HG03097 (cell line): ENCODE measurements at regions not wholly inside any gene's neighbourhood (a gene's known extent, or its start where the extent isn't known, plus 50 kb on each side); places are given as distances from the start of the nearest gene placed in this dataset.
"Not testable (repeated sequence)": the region's sequence is repeated elsewhere in the genome, so short reads cannot be mapped to it uniquely, and the experiment has no call there.

Experiments used
- ATAC-seq: cut with Tn5 transposase; IDR thresholded peaks from one replicate; pipeline ENCODE4 v1.9.1; 2021; ENCODE audit not compliant: unreplicated experiment, low FRiP score

DNA sequence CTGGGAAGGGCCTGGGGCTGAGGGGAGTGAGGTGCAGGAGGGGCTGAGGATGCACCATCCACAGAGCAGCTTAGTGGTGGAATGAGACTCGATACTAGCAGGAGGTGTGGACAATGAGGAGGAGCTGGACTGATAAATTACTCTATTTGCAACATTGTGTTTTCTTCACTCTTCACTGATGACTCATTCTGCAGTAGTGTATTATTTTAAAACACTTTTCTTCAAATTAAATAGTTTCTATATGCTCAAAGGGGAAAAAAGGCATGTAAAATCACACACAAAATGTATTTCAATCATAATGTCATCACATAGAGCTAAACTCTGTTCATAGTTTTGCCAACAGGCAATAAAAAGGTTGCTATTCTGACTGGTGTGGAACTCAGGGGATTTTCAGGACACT, 467.0 kb upstream of the CTSO start:
- ATAC-seq, result no peak

DNA sequence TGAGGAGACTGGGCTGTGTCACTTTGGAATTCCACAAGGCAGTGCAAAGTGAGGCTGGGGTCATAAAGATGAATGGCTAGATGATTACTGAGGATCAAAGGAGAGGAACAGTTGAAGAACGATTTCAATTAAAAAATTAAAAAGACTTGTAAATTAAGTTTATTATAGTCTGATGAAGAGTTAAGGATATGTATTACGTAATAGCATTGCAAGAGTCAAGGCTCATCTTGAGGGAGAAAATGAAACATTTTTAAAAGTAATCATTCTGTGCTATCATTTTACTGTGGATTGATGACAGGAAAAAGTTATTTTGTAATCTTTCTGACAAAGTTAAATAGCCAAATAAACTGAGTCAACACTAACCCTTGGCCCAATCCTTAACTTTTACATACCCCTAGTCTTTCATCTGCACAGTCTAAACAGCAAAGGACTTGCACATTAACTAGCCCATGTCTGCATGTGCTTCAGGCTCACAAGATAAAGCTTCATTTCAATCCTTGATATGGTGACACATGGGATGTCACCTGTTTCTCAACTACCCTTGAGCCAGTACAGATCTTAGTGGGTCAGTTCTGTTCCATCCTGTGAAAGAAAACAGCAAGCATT, 465.5 kb upstream of the CTSO start:
- no peak for ATAC-seq

DNA sequence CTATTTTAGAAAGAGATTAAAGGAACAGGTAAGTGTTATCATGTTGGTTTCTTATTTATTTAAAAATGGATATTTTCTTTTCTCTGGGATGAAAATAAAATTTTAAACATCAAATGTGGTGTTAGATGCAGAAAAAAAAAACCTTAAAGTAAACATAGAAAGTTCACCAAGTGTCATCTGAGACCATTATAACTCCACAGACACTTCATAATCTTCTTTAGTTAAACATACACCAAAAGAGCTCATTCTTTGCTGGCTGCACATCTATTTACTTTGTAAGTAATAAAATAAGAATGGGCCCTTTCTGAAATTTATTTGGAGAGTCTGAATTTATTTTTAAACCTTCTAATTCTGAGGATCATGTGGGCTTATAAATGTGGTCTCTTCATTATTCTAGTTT, 460.7 kb upstream of the CTSO start:
- no peak for ATAC-seq

DNA sequence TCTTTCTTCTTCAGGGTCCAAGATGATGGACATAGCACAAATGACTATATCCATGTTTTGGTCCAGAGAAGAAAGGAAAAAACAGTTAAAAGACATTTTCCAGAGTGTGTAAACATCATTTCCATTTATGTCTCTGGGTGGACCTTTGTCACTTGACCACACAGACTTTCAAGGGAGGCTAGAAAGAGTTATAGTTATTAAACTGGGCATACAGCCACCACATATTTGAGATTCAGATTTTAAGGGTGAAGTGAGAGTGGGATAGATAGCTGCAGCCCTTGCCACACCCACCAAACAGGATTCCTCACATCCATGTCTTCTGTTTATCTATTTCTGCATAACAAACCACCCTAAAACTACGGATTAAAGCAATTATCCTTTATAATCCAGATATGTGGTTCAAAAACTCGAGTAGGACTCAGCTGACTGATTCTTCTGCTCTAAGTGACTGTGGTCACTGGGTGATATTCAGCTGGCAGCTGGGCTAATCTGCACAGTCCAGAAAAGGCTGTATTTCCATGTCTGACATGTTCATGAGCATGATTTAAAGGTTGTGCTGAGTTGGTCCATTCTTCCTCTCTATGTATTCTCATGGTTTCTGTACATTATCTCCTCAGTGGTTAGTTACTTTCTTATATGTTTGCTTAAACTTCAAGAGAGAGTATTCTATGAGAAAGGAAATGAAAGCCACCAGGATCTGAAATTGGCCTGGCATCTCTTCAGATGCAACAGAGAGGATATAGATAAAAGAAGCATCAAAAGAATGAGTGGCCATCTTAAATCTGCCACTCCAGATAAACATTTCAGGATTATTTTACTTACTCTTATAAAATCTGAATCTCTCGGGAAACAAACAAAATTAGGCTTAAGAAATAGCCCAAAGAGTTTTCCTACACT, 459.8 kb upstream of the CTSO start:
- no peak for ATAC-seq

DNA sequence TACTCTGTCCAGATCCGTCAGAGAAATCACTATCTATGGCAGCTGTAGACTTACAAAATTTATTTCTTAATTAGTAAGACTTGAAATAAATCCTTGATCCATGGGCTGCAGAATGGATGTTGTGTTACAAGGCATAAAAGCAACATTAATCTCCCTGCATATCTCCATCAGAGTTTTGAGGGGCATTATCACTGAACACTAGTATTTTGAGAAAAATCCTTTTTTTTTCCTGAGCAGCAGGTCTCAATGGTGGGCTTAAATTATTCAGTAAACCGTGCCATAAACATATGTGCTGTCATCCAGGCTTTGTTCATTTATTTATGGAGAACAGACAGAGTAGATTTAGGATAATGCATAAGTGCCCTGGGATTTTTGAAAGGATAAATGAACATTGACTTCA, 457.9 kb upstream of the CTSO start:
- ATAC-seq, result no peak

DNA sequence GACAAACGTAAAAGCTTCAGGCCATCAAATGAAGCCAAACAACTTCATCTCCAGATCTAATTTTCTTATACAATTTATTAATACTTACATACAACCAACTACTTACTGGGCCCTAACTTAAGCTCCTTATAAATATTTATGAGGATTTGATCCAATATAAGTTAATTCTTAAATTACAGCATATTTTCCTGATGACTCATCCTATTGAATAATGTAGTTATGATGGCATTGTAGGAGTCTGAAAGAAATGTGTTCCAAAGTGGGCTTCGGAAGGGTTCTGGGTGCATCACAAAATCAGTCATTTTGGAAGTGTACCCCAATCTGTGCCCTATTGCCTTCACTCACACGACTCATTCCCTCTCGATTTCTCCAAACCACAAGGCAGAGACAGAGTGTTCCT, 455.1 kb upstream of the CTSO start:
- ATAC-seq, result no peak

DNA sequence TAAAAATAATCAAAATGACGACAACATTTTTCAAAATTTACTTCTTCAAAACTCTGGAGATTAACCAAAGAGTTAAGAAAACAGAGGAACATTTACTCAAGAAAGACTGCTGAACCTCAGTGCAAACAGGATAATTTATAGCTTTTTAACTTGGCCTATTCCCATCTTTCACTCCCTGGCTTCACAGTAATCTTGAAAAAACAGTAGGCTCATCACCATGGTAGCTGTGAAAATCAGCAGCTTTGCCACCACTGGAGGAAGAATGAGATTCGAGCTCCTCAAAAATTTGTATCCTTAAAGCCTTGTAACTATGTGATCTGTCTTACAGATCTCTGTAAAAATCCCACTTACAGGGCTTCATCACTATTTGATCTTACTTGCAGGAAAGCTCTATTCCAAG, 447.7 kb upstream of the CTSO start:
- no peak for ATAC-seq

DNA sequence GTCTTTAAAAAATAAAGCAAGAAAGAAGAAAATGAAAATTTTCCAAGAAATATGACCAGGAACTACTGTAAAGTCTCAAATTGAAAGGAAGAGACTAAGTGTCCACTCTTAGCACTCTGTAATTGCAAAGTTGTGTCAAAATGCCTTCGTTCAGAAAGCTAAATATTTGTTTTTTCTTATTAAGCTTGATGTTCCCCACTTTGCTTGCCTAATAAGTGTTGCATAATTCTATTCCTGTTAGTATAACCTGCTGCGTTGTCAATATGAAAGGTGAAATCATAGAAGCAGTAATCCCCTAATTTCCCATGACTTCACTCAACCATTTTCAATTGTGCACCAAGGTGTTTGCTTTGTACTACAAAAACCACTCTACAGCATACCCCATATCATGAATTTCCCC, 442.9 kb upstream of the CTSO start:
- no peak for ATAC-seq

DNA sequence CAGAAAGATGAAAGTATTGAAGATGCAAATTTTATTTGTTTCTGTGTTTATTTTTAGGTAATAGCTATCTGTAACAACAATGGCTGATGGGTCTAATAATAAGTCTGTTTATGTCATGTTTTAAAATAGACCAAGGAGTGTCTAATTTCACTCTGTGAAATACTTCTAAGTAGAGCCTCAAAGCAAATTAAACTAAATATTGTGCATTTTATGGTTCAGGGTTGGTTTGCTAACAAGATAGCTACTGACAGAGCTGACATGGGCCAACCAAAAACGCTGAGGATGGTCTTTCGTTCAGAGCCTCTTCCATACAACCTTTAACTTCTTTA, 437.6 kb upstream of the CTSO start:
- no peak for ATAC-seq

DNA sequence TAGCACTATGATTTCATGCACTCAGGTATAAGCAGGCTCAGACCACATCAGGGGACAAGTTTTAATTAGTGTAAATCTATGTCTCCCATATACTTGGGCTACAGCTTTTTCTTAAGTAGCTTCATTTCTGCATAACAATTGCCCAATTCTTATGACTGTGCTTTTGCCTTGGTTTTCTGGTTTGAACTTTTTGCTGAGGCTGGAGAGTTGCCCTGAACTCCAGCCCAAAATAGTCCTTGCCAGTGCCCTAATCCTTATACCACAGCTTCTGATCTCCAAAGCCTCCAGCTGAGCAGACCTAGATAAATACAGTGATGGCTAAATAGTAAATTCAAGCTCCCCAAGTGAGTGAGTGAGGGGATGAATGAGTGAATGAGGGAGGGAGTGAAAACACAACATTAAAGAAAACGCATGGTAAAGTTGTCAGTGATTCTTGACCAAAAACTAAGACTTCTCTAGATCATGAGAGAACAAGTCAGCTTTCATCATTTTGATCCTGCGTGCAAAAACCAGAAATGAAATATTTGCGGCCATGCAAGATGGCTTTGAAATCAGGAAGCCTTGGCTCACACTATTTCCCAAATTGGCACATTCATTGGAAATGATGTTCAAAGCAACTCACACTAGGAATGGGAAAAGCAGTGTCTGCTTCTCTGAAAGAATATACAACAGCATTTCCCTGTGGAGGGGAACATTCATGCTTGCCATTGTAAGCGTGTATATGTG, 437.1 kb upstream of the CTSO start:
- no peak for ATAC-seq

DNA sequence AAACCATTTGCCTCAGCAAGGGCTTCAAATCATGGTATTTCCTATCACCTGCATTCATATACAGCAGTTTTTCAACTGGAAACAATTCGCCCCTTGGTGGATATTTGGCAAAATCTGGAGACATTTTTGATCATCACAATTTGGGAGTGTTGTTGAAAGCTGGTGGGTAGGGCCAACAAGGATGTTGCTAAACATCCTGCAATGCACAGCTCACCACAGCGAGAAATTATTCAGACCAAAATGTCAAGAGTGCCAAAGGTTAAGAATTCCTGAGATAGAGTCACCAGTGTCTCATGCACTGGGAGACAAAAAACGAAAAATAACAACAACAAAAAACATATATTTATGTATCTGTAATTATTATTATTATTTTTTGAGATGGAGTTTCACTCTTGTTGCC, 435.2 kb upstream of the CTSO start:
- no peak for ATAC-seq

DNA sequence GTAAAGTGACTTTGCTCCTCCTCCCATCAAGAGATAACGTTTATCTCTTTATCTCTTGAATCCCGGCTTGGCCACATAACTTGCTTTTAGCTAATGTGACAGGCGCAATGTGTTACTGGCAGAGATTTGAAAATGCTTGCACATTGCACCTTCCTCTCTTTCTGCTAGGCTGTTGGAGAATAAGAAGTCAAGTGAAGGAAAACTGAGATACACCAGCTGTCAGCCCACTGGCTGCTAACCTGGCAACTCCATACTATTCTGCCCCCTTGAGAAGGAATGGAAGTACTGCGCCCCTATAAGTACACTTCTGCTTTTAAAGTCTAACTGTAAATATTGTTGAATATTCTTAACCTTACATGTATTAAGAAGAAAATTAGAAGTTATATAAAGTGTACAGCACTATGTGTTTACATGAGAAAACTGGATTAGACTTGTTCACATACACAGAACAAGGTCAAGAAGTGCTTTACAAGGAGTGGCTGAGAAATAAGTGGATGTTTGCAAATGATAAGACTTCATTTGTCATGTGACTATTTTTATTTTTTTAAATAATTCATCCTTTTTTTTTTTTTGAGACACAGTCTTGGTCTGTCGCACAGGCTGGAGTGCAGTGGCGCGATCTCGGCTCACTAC, 424.5 kb upstream of the CTSO start:
- ATAC-seq, result no peak

DNA sequence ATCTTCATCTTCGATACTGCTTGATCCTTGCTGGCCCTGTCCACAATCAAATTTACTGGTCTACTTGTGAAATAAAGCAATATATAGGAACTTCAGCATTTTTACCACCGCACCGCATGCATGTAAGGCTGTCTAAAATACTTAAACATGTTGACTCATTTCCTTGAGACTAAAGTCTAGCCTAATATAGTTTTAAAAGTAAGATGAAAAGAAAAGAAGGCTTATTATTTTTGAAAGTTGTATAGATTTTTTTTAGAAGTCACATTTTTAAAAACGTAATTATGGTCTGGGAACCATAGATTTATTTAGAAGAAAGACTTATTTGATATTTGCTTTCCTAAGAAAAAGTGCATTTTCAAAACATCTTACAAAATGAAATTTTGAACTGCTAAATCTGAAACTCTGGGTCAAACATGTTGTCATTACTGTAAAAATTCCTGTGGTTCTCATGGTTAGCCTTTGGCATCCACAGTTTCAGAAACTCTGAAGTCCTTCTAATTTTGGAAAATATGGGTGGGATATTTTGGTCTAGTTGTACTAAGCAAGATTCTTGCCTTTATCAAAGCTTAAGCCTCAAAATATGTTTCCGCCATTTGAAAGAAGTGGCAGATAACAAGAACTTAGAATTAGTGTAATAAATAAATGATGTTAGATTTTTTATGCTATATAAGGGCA, 423.5 kb upstream of the CTSO start:
- ATAC-seq, result no peak

DNA sequence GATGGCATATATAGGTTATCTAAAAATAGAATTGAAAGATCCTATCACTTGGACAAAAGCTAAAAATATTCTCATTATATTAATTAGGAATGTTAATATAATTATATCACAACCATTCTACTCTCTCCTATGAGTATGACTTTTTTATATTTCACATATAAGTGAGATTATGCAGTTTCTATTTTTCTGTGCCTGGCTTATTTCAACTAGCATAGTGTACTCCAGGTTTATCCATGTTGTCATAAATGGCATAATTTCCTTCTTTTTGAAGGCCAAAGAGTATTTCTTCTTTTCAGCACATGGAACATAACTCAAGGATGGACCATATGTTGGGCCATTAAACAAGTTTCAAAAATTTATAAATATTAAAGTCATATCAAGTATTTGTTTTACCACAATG, 421.2 kb upstream of the CTSO start:
- no peak for ATAC-seq

DNA sequence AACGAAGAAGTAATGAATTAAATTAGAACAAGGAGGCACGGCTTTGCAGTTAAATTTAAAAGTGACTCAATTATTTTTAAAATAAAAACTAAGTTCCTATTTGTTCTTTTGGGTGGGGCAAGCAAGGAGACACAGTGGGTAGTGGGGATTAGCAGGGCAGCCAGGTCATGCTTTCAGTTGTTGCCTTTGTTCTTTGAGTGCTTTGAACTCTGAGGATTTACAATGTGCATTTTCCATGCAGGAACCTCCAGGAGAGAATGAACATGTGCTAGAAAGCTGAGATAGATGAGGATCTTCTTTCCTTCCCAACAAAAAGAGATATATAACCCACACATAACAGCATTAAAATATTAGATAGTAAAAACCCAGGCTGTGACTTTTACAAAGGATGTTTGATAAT, 420.4 kb upstream of the CTSO start:
- ATAC-seq, result no peak

DNA sequence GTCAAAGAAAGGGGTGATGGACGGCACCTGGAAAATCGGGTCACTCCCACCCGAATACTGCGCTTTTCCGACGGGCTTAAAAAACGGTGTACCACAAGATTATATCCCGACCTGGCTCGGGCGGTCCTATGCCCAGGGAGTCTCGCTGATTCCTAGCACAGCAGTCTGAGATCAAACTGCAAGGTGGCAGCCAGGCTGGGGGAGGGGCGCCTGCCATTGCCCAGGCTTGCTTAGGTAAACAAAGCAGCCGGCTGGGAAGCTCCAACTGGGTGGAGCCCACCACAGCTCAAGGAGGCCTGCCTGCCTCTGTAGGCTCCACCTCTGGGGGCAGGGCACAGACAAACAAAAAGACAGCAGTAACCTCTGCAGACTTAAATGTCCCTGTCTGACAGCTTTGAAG, 413.8 kb upstream of the CTSO start:
- not testable (repeated sequence) for ATAC-seq

DNA sequence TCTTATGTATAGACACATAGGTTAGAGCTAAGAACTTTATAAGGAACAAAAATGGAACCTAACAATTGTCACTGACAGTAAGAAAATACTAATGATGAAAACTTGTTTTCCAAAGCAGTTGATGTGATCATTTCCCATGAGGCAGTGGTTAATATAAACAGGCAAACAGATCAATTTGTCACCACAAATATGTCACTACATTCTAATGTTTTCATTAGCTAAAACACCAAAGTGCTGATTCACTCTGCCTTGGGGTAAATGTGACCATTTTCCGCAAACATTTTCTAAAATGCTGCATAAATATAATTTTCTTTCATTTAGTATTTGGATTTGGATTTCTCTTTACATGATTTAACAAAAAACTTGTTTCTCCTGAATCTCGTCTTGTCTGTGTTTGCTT, 408.9 kb upstream of the CTSO start:
- ATAC-seq, result no peak

DNA sequence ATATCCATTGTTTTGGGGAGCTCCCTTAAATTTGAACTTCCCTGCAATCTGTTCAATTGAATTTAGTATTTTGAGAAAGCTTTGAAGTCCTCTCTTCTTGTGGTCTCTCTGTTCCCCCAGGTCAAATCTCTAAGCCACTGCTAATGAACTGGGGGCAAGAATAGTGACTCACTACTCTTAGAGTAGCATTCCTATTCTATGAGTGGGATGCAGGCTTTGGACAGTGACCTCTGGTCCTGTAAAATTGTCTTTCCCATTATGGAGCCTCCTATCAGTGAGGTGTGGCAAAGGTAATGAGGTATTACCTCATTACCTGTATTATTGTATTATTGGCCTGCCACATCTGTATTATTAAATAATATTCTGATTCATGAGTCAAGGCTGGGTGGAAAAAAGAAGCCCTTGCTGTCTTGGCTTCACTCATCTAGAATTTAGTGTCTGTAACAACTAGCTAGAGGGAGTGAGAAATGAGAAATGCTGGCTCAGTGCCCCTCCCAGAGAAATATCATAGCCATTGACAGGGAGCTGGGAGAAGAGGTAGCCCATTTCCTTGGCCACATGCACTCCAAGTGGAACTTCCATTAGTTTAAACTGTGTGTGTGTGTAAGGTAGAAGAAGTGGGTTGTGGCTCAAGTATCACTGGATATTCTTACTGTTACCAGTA, 393.9 kb upstream of the CTSO start:
- ATAC-seq, result no peak

DNA sequence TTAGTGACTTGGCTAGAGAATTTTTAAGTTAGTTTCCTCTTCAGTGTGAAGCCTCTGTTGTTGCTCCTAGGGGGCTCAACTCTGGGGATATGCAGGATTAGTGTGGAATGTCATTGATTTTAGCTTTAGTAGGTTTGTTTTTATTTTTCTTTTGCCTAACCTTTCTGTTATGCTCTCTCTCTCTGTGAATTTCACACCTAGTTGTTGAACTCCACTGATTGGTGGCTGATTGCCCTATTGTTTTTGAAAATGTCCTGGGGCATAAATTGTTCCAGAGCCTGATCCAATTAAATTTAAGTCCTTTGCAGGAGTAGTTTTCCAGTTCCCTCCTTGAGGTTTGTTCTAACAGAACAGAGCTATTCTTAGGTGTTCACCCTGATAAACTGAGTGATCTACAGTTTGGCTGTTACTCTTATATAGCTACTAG, 393.3 kb upstream of the CTSO start:
- ATAC-seq, result no peak

DNA sequence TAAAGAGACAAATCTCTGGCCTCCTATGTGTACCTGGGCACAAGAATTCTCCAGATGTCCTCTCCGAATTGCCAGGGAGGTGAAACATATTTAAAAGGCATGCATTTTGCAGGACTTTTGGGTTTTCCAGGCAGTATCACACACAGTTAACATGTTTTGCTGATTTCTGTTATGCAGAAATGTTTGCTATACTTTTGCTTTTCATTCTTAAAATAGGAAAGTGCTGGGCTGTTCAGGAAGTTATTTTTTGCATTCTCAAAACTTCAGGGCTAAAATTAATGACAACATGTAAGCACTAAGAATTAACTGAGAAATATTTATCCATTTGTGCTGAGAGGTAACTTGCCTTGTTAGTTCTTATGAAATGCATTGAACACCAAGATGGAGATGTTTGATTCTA, 390.7 kb upstream of the CTSO start:
- ATAC-seq, result no peak
